ENCODE measurements at regions not wholly inside any gene's neighbourhood (a gene's known extent, or its start where the extent isn't known, plus 50 kb on each side); places are given as distances from the start of the nearest gene placed in this dataset.

- TF ChIP-seq CTCF (IDR thresholded peaks at IDR 0.05) (no peak), EZH2 (IDR thresholded peaks at IDR 0.05; ENCODE audit: borderline replicate concordance, insufficient read depth, low read depth, low read length, poor library complexity, severe bottlenecking) (no peak)
Measured at GRCh38 chr6:159404296-159404695, 235.1 kb downstream of the FNDC1 start.

Measured in B cell (primary cell).